Activated naive CD8-positive, alpha-beta T cell treated with anti-CD3 and anti-CD28 coated beads, Interleukin-2, amount 50 U/mL, for 24 hours (primary cell): ENCODE measurements at regions not wholly inside any gene's neighbourhood (a gene's known extent, or its start where the extent isn't known, plus 50 kb on each side); places are given as distances from the start of the nearest gene placed in this dataset.
"Not testable (repeated sequence)": the region's sequence is repeated elsewhere in the genome, so short reads cannot be mapped to it uniquely, and the experiment has no call there.

Source experiments
- ATAC-seq: fragments of 150-1000 bp; cut with Tn5 transposase; one replicate; pipeline ENCODE4 v1.10.0; 2021
- DNase-seq: peaks from one replicate; pipeline ENCODE4 v3.0.0; 2021
- H3K27ac Mint-ChIP-seq: one replicate; pipeline ENCODE4 v1.8.0; 2021; ENCODE audit warnings: mild to moderate bottlenecking, mixed read lengths
- H3K27me3 Mint-ChIP-seq: one replicate; pipeline ENCODE4 v1.8.0; 2021; ENCODE audit warnings: mixed read lengths
- H3K36me3 Mint-ChIP-seq: one replicate; pipeline ENCODE4 v1.8.0; 2021; ENCODE audit warnings: low read depth, mixed read lengths
- H3K4me1 Mint-ChIP-seq: one replicate; pipeline ENCODE4 v1.8.0; 2021; ENCODE audit warnings: mixed read lengths
- H3K4me3 Mint-ChIP-seq: one replicate; pipeline ENCODE4 v1.8.0; 2021; ENCODE audit warnings: mild to moderate bottlenecking, moderate library complexity, mixed read lengths
- H3K9me3 Mint-ChIP-seq: one replicate; pipeline ENCODE4 v1.8.0; 2021; ENCODE audit warnings: mixed read lengths

GRCh38 chr3:180743813-180744590 lies 64.7 kb upstream of the CCDC39 start:
- H3K9me3 Mint-ChIP-seq = no peaks in the 10 kb centered on the region
- H3K4me1 Mint-ChIP-seq = no peaks in the 10 kb centered on the region
- no peak overlapping the region for H3K4me3 Mint-ChIP-seq
- DNase-seq = no peak
- H3K36me3 Mint-ChIP-seq = no peaks in the 10 kb centered on the region
- H3K27me3 Mint-ChIP-seq = peaks cover 9% of the 10 kb centered on the region
- peak; percentile 24 for ATAC-seq
- no peak overlapping the region for H3K27ac Mint-ChIP-seq

GRCh38 chr3:180747805-180748361 lies 68.6 kb upstream of the CCDC39 start:
- Mint-ChIP-seq H3K27ac (no peak overlapping the region), H3K4me3 (no peak overlapping the region), H3K36me3 (no peaks in the 10 kb centered on the region), H3K27me3 (peaks cover 5% of the 10 kb centered on the region), H3K4me1 (no peaks in the 10 kb centered on the region), H3K9me3 (no peaks in the 10 kb centered on the region)
- no peak for DNase-seq
- ATAC-seq = no peak

DNA sequence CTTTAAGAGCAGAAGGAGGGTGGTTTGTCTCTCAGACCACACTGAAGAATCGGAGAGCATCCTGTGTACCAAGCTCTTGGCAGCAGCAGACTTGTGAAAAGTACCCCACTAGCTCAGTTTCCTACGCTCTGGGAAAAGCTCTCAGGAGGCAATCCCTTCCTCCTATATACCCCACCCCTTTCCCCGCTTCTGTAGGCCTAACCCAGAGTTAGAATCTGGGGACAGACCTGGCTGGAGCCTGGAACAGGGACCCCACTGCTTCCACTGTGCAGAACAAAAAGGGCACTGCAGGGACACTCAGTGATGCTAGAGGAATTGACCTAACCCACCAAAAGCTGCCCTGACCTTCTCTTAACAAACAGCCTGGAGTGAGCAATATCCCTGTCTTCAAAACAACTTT lies 70.0 kb upstream of the CCDC39 start:
- ATAC-seq (no peak), DNase-seq (no peak)
- H3K4me3 Mint-ChIP-seq = no peak overlapping the region
- H3K27me3 Mint-ChIP-seq = no peaks in the 10 kb centered on the region
- H3K4me1 Mint-ChIP-seq = no peaks in the 10 kb centered on the region
- H3K9me3 Mint-ChIP-seq = no peaks in the 10 kb centered on the region
- no peak overlapping the region for H3K27ac Mint-ChIP-seq
- no peaks in the 10 kb centered on the region for H3K36me3 Mint-ChIP-seq

DNA sequence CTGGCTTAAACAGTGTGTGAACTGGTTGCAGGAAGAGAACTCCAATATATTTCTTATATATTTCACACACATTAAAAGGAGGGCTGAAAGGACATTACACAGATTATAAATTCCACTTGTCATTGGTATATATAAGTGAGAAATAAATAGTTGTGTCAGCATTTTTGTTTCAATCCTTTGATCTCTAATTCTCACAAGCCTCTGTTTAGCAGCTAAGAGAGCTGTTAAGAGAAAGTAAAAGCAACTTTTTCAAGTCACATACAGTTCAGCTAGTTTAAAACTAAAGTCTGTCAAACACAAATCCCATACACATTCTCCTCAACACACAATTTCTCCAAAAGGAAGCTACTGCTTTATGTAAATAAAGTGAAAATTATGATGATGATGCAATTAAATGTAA lies 70.5 kb upstream of the CCDC39 start:
- Mint-ChIP-seq H3K27ac (no peak overlapping the region), H3K4me3 (no peak overlapping the region), H3K27me3 (no peaks in the 10 kb centered on the region), H3K4me1 (no peaks in the 10 kb centered on the region), H3K36me3 (no peaks in the 10 kb centered on the region), H3K9me3 (no peaks in the 10 kb centered on the region)
- DNase-seq (no peak), ATAC-seq (no peak)

DNA sequence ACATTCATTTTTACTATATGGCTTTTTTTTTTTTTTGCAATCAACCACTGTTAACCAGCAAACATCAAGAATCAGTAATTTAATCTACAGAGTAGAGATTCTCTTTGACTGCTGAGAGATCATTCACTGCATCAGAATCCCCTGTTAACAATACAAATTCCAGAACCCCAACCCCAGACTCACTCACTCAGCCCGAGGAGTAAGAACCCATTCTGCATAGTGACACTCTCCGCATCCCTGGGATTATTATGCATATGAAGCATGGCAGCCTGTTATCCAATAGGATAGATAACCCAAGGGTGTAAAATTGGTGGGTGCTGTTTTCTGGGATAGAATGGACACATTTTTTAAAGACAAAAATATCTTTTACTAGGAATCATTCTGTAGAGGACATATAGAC lies 76.3 kb upstream of the CCDC39 start:
- no peaks in the 10 kb centered on the region for H3K4me1 Mint-ChIP-seq
- no peaks in the 10 kb centered on the region for H3K36me3 Mint-ChIP-seq
- ATAC-seq = no peak
- no peak overlapping the region for H3K4me3 Mint-ChIP-seq
- no peak overlapping the region for H3K27ac Mint-ChIP-seq
- H3K27me3 Mint-ChIP-seq = no peaks in the 10 kb centered on the region
- DNase-seq = no peak
- H3K9me3 Mint-ChIP-seq = peaks cover 5% of the 10 kb centered on the region

DNA sequence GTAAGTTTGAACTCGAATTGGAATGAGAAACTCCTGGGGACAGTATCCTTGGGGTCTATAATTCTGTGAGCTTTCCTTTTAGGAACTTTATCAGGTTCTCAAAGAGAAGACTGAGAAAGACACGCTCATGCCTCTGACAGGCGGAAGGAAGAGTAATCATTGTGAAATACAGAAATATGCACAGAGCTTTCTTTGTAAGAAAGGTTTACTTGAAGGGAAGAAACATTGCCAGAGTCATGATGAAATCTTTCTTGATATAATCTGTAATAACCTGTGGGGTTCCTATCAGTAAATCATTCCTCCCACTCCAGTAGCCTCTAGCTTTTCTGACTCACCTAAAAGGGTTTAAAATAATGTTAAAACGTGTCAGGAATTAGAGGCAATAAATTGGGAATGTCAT lies 83.6 kb upstream of the CCDC39 start:
- ATAC-seq (no peak), DNase-seq (no peak)
- peaks cover 13% of the 10 kb centered on the region for H3K9me3 Mint-ChIP-seq
- peaks cover 2% of the 10 kb centered on the region for H3K27me3 Mint-ChIP-seq
- H3K27ac Mint-ChIP-seq = no peak overlapping the region
- H3K36me3 Mint-ChIP-seq = no peaks in the 10 kb centered on the region
- H3K4me3 Mint-ChIP-seq = no peak overlapping the region
- H3K4me1 Mint-ChIP-seq = no peaks in the 10 kb centered on the region

GRCh38 chr3:180764481-180764880 lies 85.2 kb upstream of the CCDC39 start:
- H3K36me3 Mint-ChIP-seq = no peaks in the 10 kb centered on the region
- no peaks in the 10 kb centered on the region for H3K4me1 Mint-ChIP-seq
- ATAC-seq (no peak), DNase-seq (no peak)
- H3K9me3 Mint-ChIP-seq = peaks cover 7% of the 10 kb centered on the region
- H3K27ac Mint-ChIP-seq = no peak overlapping the region
- H3K4me3 Mint-ChIP-seq = no peak overlapping the region
- peaks cover 2% of the 10 kb centered on the region for H3K27me3 Mint-ChIP-seq

- DNase-seq (no peak), ATAC-seq (no peak)
- peaks cover 17% of the 10 kb centered on the region for H3K9me3 Mint-ChIP-seq
- H3K36me3 Mint-ChIP-seq = no peaks in the 10 kb centered on the region
- no peak overlapping the region for H3K27ac Mint-ChIP-seq
- no peaks in the 10 kb centered on the region for H3K27me3 Mint-ChIP-seq
- H3K4me3 Mint-ChIP-seq = no peak overlapping the region
- no peaks in the 10 kb centered on the region for H3K4me1 Mint-ChIP-seq
Measured at GRCh38 chr3:180770639-180771038, 91.3 kb upstream of the CCDC39 start.

DNA sequence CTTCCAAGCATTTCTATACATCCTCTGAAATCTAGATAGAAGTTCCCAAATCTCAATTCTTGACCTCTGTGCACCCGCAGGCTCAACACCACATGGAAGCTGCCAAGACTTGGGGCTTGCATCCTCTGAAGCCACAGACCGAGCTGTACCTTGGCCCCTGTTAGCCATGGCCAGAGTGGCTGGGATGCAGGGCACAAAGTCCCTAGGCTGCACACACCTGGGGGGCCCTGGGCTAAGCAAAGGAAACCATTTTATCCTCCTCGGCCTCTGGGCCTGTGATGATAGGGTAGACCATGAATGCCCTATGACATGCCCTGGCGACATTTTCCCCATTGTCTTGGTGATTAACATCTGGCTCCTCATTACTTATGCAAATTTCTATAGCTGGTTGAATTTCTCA lies 97.1 kb upstream of the CCDC39 start:
- H3K4me1 Mint-ChIP-seq = no peaks in the 10 kb centered on the region
- no peak overlapping the region for H3K4me3 Mint-ChIP-seq
- ATAC-seq = no peak
- DNase-seq = no peak
- no peaks in the 10 kb centered on the region for H3K27me3 Mint-ChIP-seq
- no peak overlapping the region for H3K27ac Mint-ChIP-seq
- H3K9me3 Mint-ChIP-seq = peaks cover 56% of the 10 kb centered on the region
- no peaks in the 10 kb centered on the region for H3K36me3 Mint-ChIP-seq

DNA sequence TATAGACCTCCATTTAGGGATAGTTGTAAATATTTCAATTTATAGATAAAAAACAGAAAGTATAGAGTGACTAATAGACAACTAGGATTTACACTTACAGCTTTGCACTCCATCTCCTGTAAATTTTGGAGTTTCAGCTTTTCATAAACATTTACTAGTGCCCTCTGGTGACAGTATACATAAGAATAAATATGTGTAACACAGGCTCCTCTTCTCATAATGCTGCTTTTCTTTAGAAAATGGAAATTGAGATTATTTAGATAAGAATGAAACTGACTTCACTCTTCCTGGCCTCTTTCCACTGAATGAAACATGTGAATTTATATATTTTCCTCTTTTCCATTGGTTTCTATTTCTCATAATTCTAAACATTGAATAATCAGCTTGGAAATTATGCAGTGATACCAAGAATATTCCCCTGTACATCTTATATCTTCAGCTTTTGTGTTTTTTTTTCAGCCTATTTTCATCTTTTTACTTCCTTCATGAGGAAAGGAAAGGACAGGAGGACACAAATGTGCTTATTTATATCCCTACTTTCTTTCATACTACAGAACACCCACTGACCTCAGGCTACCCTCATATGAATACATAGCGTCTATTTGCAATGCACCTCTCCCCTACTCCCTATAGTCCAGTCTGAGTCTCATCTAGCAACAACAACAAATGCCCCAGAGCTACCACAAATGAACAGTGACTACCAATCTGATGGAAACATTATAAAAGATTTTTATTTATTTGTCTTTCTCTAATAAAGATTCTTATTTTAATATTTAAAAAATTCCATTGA lies 103.1 kb upstream of the CCDC39 start:
- ATAC-seq = no peak
- Mint-ChIP-seq H3K4me1 (no peaks in the 10 kb centered on the region), H3K4me3 (no peak overlapping the region), H3K9me3 (peaks cover 27% of the 10 kb centered on the region), H3K27me3 (peaks cover 3% of the 10 kb centered on the region), H3K36me3 (no peaks in the 10 kb centered on the region), H3K27ac (no peak overlapping the region)
- no peak for DNase-seq

GRCh38 chr3:180786227-180786626 lies 106.9 kb upstream of the CCDC39 start:
- not testable (repeated sequence) for H3K4me3 Mint-ChIP-seq, H3K36me3 Mint-ChIP-seq, H3K9me3 Mint-ChIP-seq, DNase-seq, H3K27ac Mint-ChIP-seq, H3K27me3 Mint-ChIP-seq, ATAC-seq, H3K4me1 Mint-ChIP-seq

GRCh38 chr3:180789774-180790173 lies 110.5 kb upstream of the CCDC39 start:
- Mint-ChIP-seq H3K9me3 (no peaks in the 10 kb centered on the region), H3K4me3 (no peak overlapping the region), H3K4me1 (no peaks in the 10 kb centered on the region), H3K27ac (no peak overlapping the region), H3K36me3 (no peaks in the 10 kb centered on the region), H3K27me3 (peaks cover 3% of the 10 kb centered on the region)
- ATAC-seq = no peak
- no peak for DNase-seq

GRCh38 chr3:180798197-180798596 lies 114.3 kb upstream of the FXR1 start:
- DNase-seq = no peak
- Mint-ChIP-seq H3K27me3 (peaks cover 27% of the 10 kb centered on the region), H3K9me3 (peaks cover 4% of the 10 kb centered on the region), H3K4me3 (no peak overlapping the region), H3K36me3 (no peaks in the 10 kb centered on the region), H3K27ac (no peak overlapping the region), H3K4me1 (no peaks in the 10 kb centered on the region)
- ATAC-seq = no peak

GRCh38 chr3:180802837-180803236 lies 109.6 kb upstream of the FXR1 start:
- Mint-ChIP-seq H3K4me3 (no peak overlapping the region), H3K9me3 (no peaks in the 10 kb centered on the region), H3K27me3 (peaks cover 14% of the 10 kb centered on the region), H3K36me3 (no peaks in the 10 kb centered on the region), H3K27ac (no peak overlapping the region), H3K4me1 (no peaks in the 10 kb centered on the region)
- DNase-seq = no peak
- ATAC-seq = no peak

DNA sequence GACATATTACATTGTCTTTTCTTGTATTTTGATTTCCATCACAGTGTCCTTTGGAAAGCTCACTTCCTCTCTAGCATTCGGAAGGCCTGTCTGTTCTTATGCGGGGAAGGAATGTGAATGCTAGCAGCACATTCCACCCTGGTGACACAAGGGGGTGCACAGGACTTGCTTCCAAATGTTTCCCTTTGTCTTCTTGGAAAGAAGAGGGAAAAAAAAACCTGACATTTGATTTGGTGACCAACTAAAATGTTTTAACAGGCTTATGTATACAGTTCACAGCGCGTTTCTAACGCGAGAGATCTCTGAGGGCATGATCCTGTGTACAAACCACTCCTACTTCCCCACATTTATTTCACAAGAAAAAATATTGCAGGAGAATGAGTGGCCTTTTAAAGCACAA lies 107.6 kb upstream of the FXR1 start:
- H3K4me3 Mint-ChIP-seq = no peak overlapping the region
- no peaks in the 10 kb centered on the region for H3K4me1 Mint-ChIP-seq
- no peak for ATAC-seq
- DNase-seq = no peak
- no peaks in the 10 kb centered on the region for H3K9me3 Mint-ChIP-seq
- peaks cover 8% of the 10 kb centered on the region for H3K27me3 Mint-ChIP-seq
- H3K36me3 Mint-ChIP-seq = no peaks in the 10 kb centered on the region
- no peak overlapping the region for H3K27ac Mint-ChIP-seq
